ACC112 (cell line): ENCODE measurements at regions not wholly inside any gene's neighbourhood (a gene's known extent, or its start where the extent isn't known, plus 50 kb on each side); places are given as distances from the start of the nearest gene placed in this dataset.
"Not testable (repeated sequence)": the region's sequence is repeated elsewhere in the genome, so short reads cannot be mapped to it uniquely, and the experiment has no call there.

Source experiments
- H2AFZ ChIP-seq: fragments of 200-600 bp; sonication (generic); one replicate; pipeline ENCODE4 v1.6.0; 2017; ENCODE audit warnings: antibody characterized with exemption, low read length; ENCODE audit not compliant: unreplicated experiment
- H3K27ac ChIP-seq: fragments of 200-600 bp; sonication (generic); 2 replicates; pipeline ENCODE4 v1.5.1; 2014; ENCODE audit warnings: low read depth, mild to moderate bottlenecking, antibody characterized with exemption, low read length, moderate library complexity
- H3K27me3 ChIP-seq: fragments of 200-600 bp; sonication (generic); 2 replicates; pipeline ENCODE4 v1.6.1; 2014; ENCODE audit warnings: mild to moderate bottlenecking, antibody characterized with exemption, low read length, moderate library complexity, mixed read lengths; ENCODE audit not compliant: insufficient read depth
- H3K36me3 ChIP-seq: fragments of 200-600 bp; sonication (generic); 2 replicates; pipeline ENCODE4 v1.6.1; 2016; ENCODE audit warnings: mild to moderate bottlenecking, antibody characterized with exemption, low read length, moderate library complexity, mixed read lengths; ENCODE audit not compliant: insufficient read depth
- H3K4me1 ChIP-seq: fragments of 200-600 bp; sonication (generic); one replicate; pipeline ENCODE4 v1.6.1; 2016; ENCODE audit warnings: low read length, mixed read lengths; ENCODE audit not compliant: insufficient read depth, unreplicated experiment, control insufficient read depth
- H3K4me3 ChIP-seq: fragments of 200-600 bp; sonication (generic); 2 replicates; pipeline ENCODE4 v1.5.1; 2014; ENCODE audit warnings: mild to moderate bottlenecking, low read depth, low read length
- H3K79me2 ChIP-seq: fragments of 200-600 bp; sonication (generic); one replicate; pipeline ENCODE4 v1.6.0; 2016; ENCODE audit warnings: low read length; ENCODE audit not compliant: control insufficient read depth, unreplicated experiment, insufficient read depth

- no peak overlapping the region for H3K4me3 ChIP-seq
- no peaks in the 10 kb centered on the region for H3K36me3 ChIP-seq
- no peaks in the 10 kb centered on the region for H3K27me3 ChIP-seq
- H2AFZ ChIP-seq = no peak overlapping the region
- no peaks in the 10 kb centered on the region for H3K79me2 ChIP-seq
- H3K4me1 ChIP-seq = no peaks in the 10 kb centered on the region
- H3K27ac ChIP-seq = no peak overlapping the region
These were observed 265.3 kb upstream of the STARD13 start for GRCh38 chr13:33550885-33551284.

DNA sequence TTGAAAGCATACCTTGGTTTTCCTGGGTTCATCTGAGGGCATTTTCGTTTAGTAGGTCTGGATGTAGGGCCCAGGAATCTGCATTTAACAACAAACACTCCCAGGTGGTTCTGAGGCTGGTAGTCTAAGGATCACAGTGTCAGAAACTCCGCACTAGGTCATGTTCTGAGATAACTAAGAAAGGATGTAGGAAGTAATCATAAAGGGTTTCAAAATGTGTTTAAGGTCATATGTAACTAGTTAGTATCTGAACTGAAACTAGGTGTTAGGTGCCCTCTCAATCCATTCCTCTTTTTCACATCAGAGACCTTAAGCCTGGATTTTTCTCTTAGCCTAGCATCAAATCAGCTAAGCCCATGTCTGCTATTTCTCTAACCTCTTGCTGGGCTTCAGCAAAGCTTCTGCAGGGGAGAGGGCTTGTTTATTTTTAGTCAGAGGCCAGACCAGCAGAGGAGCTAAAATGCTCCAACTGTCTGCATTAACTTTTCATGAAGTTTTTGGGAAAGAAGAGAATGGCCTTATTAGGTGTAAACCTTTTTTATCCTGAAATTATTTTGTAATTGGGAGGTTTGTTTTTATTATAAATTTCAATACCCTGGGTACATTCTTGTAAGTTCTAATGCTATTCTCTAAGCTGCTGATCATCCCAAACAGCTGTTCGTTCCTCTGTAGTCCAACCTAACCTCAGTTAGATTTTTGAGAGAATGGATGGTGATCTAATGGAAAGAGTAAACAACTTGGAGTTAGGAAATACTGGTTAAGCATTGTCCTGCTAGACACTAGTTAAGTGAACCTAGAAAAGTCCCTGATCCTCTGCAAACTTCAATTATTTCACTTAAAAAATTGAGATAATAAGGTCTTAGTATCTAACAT lies 262.8 kb upstream of the RFC3 start:
- Histone ChIP-seq H3K79me2 (no peaks in the 10 kb centered on the region), H3K4me1 (no peaks in the 10 kb centered on the region), H3K36me3 (no peaks in the 10 kb centered on the region), H3K27ac (no peak overlapping the region), H2AFZ (no peak overlapping the region), H3K27me3 (no peaks in the 10 kb centered on the region), H3K4me3 (no peak overlapping the region)

DNA sequence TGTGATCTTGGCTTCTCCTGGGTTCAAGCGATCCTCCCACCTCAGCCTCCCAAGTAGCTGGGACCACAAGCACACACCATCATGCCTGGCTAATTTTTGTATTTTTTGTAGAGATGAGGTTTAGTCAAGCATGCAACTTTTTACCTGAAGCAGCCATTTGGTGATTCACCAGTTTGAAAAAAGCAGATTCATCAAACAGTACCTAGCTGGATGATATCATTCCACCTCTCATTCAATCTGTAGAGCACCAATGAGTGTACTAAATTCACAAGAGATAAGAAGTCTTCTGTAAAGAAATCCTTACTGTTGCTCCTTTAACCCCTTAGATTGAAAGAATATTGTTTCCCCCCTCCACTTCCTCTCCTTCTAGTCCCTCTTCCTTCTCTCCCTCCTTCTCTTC lies 261.1 kb upstream of the RFC3 start:
- Histone ChIP-seq H3K36me3 (no peaks in the 10 kb centered on the region), H3K27ac (no peak overlapping the region), H3K4me3 (no peak overlapping the region), H3K4me1 (no peaks in the 10 kb centered on the region), H3K27me3 (no peaks in the 10 kb centered on the region), H3K79me2 (no peaks in the 10 kb centered on the region), H2AFZ (no peak overlapping the region)

DNA sequence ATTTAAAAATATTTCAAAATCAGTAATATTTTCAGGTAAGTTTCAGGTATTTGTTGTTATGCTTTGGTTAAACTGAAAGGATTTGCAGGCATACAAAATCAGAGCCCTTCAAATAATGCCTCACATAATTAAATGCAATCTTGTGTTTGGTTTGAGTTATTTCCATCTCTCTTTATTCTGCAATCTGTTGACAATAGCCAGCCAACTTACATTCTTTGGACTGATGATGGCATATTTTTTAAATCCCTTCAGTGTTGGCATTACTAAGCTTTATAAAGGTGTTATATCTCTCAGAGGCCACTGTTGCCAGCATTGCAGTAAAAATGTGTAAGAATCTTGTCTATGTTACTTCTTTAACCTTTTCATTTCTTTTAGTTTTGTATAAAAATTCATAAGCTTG lies 257.2 kb upstream of the RFC3 start:
- no peaks in the 10 kb centered on the region for H3K4me1 ChIP-seq
- no peaks in the 10 kb centered on the region for H3K36me3 ChIP-seq
- no peaks in the 10 kb centered on the region for H3K27me3 ChIP-seq
- H2AFZ ChIP-seq = no peak overlapping the region
- H3K4me3 ChIP-seq = no peak overlapping the region
- H3K79me2 ChIP-seq = no peaks in the 10 kb centered on the region
- no peak overlapping the region for H3K27ac ChIP-seq

GRCh38 chr13:33561627-33562026 lies 256.3 kb upstream of the RFC3 start:
- no peaks in the 10 kb centered on the region for H3K79me2 ChIP-seq
- H2AFZ ChIP-seq = no peak overlapping the region
- H3K27ac ChIP-seq = no peak overlapping the region
- H3K4me1 ChIP-seq = no peaks in the 10 kb centered on the region
- no peaks in the 10 kb centered on the region for H3K36me3 ChIP-seq
- no peaks in the 10 kb centered on the region for H3K27me3 ChIP-seq
- H3K4me3 ChIP-seq = no peak overlapping the region

DNA sequence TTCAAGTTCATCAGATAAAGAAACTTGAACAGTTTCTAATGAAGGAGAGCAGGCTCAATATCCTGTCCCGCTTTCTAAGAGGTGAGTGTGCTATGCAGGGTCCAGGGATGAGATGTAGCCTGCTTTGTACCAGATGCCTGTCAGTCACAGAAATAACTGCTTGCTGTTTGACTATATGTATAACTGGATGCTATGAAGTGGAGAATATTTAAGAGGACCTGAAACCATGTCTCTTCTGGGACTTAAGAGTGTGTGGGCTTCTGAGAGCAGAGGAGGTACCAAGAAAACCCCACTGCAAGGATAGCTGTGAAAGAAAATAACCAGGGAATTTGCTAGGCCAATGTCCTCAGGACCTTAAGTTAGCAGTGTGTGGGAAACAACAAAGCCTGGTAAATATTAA lies 246.3 kb upstream of the RFC3 start:
- H3K4me3 ChIP-seq = no peak overlapping the region
- no peak overlapping the region for H3K27ac ChIP-seq
- no peak overlapping the region for H2AFZ ChIP-seq

DNA sequence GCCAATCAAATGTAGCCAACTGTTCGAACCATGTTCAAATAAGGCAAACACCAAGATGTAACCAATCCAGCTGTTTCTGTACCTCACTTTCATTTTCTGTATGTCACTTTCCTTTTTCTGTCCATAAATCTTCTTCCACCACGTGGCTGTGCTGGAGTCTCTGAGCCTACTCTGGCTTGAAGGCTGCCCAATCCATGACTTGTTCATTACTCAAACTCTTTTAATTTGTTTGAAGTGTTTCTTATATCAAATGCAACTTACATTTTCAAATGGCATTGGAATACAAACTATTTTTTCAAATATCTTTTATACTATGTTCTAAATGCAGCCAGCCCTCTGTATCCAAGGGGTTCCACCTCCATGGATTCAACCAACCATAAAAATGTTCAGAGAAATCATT lies 245.6 kb upstream of the RFC3 start:
- not testable (repeated sequence) for H3K27me3 ChIP-seq, H3K36me3 ChIP-seq, H2AFZ ChIP-seq, H3K79me2 ChIP-seq, H3K4me1 ChIP-seq, H3K27ac ChIP-seq, H3K4me3 ChIP-seq

More for the DNA sequence above, 246.3 kb upstream of the RFC3 start:
- Histone ChIP-seq H3K4me1 (no peaks in the 10 kb centered on the region), H3K36me3 (no peaks in the 10 kb centered on the region), H3K27me3 (no peaks in the 10 kb centered on the region), H3K79me2 (no peaks in the 10 kb centered on the region)

DNA sequence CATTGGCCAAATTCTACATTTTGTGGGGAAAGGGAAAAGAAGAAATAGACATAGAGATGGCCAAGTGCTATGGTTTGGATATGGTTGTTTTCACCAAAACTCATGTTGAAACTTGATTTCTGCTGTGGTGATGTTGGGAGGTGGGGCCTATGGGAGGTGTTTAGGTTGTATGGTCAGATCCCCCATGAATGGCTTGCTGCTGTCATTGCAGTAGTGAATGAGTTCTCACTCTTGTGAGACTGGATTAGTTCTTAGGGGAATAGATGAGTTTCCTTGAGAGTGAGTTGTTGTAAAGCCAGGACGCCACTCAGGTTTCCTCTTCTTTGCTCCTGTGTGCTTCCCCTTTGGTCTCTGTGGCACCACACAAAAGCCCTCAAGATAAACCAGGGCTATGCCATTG lies 242.6 kb upstream of the RFC3 start:
- H3K27ac ChIP-seq = no peak overlapping the region
- no peak overlapping the region for H3K4me3 ChIP-seq
- no peaks in the 10 kb centered on the region for H3K79me2 ChIP-seq
- no peaks in the 10 kb centered on the region for H3K4me1 ChIP-seq
- H2AFZ ChIP-seq = no peak overlapping the region
- no peaks in the 10 kb centered on the region for H3K36me3 ChIP-seq
- no peaks in the 10 kb centered on the region for H3K27me3 ChIP-seq

- H3K79me2 ChIP-seq = no peaks in the 10 kb centered on the region
- no peak overlapping the region for H3K27ac ChIP-seq
- H2AFZ ChIP-seq = no peak overlapping the region
- no peaks in the 10 kb centered on the region for H3K36me3 ChIP-seq
- no peaks in the 10 kb centered on the region for H3K27me3 ChIP-seq
- no peaks in the 10 kb centered on the region for H3K4me1 ChIP-seq
- H3K4me3 ChIP-seq = no peak overlapping the region
These were observed 240.9 kb upstream of the RFC3 start for GRCh38 chr13:33577007-33577406.

DNA sequence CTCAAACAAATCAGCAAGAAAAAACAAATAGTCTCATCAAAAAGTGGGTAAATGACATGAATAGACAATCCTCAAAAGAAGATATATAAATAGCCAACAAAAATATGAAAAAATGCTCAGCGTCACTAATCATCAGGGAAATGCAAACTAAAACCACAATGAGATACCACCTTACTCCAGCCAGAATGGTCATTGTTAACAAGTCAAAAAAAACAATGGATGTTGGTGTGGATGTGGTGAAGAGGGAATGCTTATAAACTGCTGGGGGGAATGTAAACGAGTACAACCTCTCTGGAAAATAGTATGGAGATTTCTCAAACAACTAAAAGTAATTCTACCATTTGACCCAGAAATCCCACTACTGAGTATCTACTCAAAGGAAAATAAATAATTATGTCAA lies 239.2 kb upstream of the RFC3 start:
- Histone ChIP-seq H3K4me3 (no peak overlapping the region), H3K4me1 (no peaks in the 10 kb centered on the region), H3K27me3 (no peaks in the 10 kb centered on the region), H3K36me3 (no peaks in the 10 kb centered on the region), H3K79me2 (no peaks in the 10 kb centered on the region), H2AFZ (no peak overlapping the region), H3K27ac (no peak overlapping the region)

GRCh38 chr13:33582121-33582520 lies 235.8 kb upstream of the RFC3 start:
- H3K27ac ChIP-seq = no peak overlapping the region
- H3K79me2 ChIP-seq = no peaks in the 10 kb centered on the region
- no peaks in the 10 kb centered on the region for H3K27me3 ChIP-seq

More at GRCh38 chr13:33582121-33582520, 235.8 kb upstream of the RFC3 start:
- H2AFZ ChIP-seq = no peak overlapping the region
- no peak overlapping the region for H3K4me3 ChIP-seq
- no peaks in the 10 kb centered on the region for H3K36me3 ChIP-seq
- no peaks in the 10 kb centered on the region for H3K4me1 ChIP-seq
